Embryonic facial prominence (tissue), 1 donor: ENCODE measurements at regions not wholly inside any gene's neighbourhood (a gene's known extent, or its start where the extent isn't known, plus 50 kb on each side); places are given as distances from the start of the nearest gene placed in this dataset.
"Not testable (repeated sequence)": the region's sequence is repeated elsewhere in the genome, so short reads cannot be mapped to it uniquely, and the experiment has no call there.

ENCODE experiments used
- DNase-seq: peaks from one replicate; pipeline ENCODE4 v3.0.0-alpha.2; 2016; ENCODE audit errors: extremely low spot score

- DNase-seq: not testable (repeated sequence)
Measured at GRCh38 chr12:86709017-86709416, 452.8 kb upstream of the MGAT4C start.

GRCh38 chr12:86698641-86698980, 442.4 kb upstream of the MGAT4C start:
- DNase-seq: no peak

- DNase-seq: no peak
Measured at GRCh38 chr12:86697916-86698640, 441.9 kb upstream of the MGAT4C start.

GRCh38 chr12:86683568-86684304, 427.5 kb upstream of the MGAT4C start:
- no peak for DNase-seq

- DNase-seq: no peak
Measured at GRCh38 chr12:86681060-86681459, 424.9 kb upstream of the MGAT4C start.

GRCh38 chr12:86675197-86675596, 419.0 kb upstream of the MGAT4C start:
- DNase-seq: no peak

- no peak for DNase-seq
Measured at GRCh38 chr12:86670986-86671385, 414.8 kb upstream of the MGAT4C start.

- no peak for DNase-seq
Measured at GRCh38 chr12:86669010-86669409, 412.8 kb upstream of the MGAT4C start.

GRCh38 chr12:86666316-86666715, 410.1 kb upstream of the MGAT4C start:
- DNase-seq: no peak

- DNase-seq: no peak
Measured at GRCh38 chr12:86663716-86664115, 407.5 kb upstream of the MGAT4C start.

GRCh38 chr12:86663173-86663572, 407.0 kb upstream of the MGAT4C start:
- no peak for DNase-seq

GRCh38 chr12:86662464-86662863, 406.3 kb upstream of the MGAT4C start:
- DNase-seq: no peak

GRCh38 chr12:86660488-86661147, 404.4 kb upstream of the MGAT4C start:
- DNase-seq: no peak

GRCh38 chr12:86659985-86660384, 403.8 kb upstream of the MGAT4C start:
- DNase-seq: no peak

GRCh38 chr12:86658303-86658702, 402.1 kb upstream of the MGAT4C start:
- DNase-seq: no peak

- DNase-seq: no peak
Measured at GRCh38 chr12:86647800-86648199, 391.6 kb upstream of the MGAT4C start.

GRCh38 chr12:86634456-86635410, 378.5 kb upstream of the MGAT4C start:
- DNase-seq: no peak

GRCh38 chr12:86627001-86627400, 370.8 kb upstream of the MGAT4C start:
- DNase-seq: no peak

GRCh38 chr12:86623267-86623666, 367.1 kb upstream of the MGAT4C start:
- DNase-seq: no peak

- DNase-seq: no peak
Measured at GRCh38 chr12:86621957-86622356, 365.8 kb upstream of the MGAT4C start.

GRCh38 chr12:86613311-86613710, 357.1 kb upstream of the MGAT4C start:
- DNase-seq: no peak

- DNase-seq: no peak
Measured at GRCh38 chr12:86608638-86609037, 352.4 kb upstream of the MGAT4C start.
